Upper lobe of right lung (tissue), 1 donor: ENCODE measurements at regions not wholly inside any gene's neighbourhood (a gene's known extent, or its start where the extent isn't known, plus 50 kb on each side); places are given as distances from the start of the nearest gene placed in this dataset.

Experiments
- ATAC-seq: fragments of 200-7000 bp; cut with Tn5 transposase; one replicate; pipeline ENCODE4 v1.9.1; 2020; ENCODE audit warnings: mild to moderate bottlenecking, moderate library complexity
- DNase-seq: peaks from one replicate; pipeline ENCODE4 v3.0.0-alpha.2; 2020
- H3K27ac ChIP-seq: fragments of 200-600 bp; one replicate; pipeline ENCODE4 v1.8.0; 2022
- H3K27me3 ChIP-seq: fragments of 200-600 bp; one replicate; pipeline ENCODE4 v1.8.0; 2022; ENCODE audit warnings: mild to moderate bottlenecking
- H3K36me3 ChIP-seq: fragments of 200-600 bp; one replicate; pipeline ENCODE4 v1.8.0; 2022
- H3K4me1 ChIP-seq: fragments of 200-600 bp; one replicate; pipeline ENCODE4 v1.8.0; 2022
- H3K4me3 ChIP-seq: fragments of 200-600 bp; one replicate; pipeline ENCODE4 v1.8.0; 2022; ENCODE audit warnings: mild to moderate bottlenecking
- H3K9me3 ChIP-seq: fragments of 200-600 bp; one replicate; pipeline ENCODE4 v1.8.0; 2022
- CTCF ChIP-seq: fragments of 200-600 bp; IDR thresholded peaks from one replicate; pipeline ENCODE4 v1.8.0; 2022; ENCODE audit warnings: antibody characterized with exemption
- intact Hi-C: fragments of 100-400 bp; cut with DNase I; formaldehyde crosslinking; loops from one replicate; pipeline ENCODE4 v1.11.0; 2022
- donor health status: DM: no; HTN: yes; CAD: no; lungs with severe emphysema.

GRCh38 chr2:82811946-82812345 is 1647.1 kb downstream of the SUCLG1 start:
- no peak overlapping the region for H3K4me3 ChIP-seq
- H3K27ac ChIP-seq = no peak overlapping the region
- no peaks in the 10 kb centered on the region for H3K9me3 ChIP-seq
- TF ChIP-seq CTCF = no peak
- H3K36me3 ChIP-seq = no peaks in the 10 kb centered on the region
- DNase-seq (no peak), ATAC-seq (no peak)
- intact Hi-C loops = no loop called here
- H3K27me3 ChIP-seq = no peaks in the 10 kb centered on the region
- H3K4me1 ChIP-seq = no peaks in the 10 kb centered on the region

DNA sequence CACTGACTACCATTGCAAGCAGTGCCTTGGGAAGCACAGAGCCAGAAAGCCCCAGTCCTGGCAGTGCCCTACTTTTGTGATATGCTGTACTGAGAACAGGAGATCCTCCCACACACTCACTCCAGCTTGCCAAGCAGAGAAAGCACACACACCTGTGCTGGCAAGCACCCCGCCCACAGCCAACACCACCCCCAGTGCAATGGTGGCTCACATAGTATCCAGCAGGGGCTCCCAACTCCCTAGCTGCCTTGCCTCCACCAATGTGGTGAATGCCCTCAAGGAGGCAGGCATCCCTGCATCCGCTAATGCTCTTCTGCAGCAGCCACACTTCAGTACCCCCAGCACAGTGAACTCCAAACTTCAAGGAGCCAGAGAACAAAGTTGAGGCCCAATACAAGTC is 1655.8 kb downstream of the SUCLG1 start:
- ATAC-seq (no peak), DNase-seq (no peak)
- H3K4me3 ChIP-seq = no peak overlapping the region
- H3K27me3 ChIP-seq = no peaks in the 10 kb centered on the region
- H3K27ac ChIP-seq = no peak overlapping the region
- no peaks in the 10 kb centered on the region for H3K36me3 ChIP-seq
- TF ChIP-seq CTCF = no peak
- H3K9me3 ChIP-seq = peaks cover 14% of the 10 kb centered on the region
- no peaks in the 10 kb centered on the region for H3K4me1 ChIP-seq
- intact Hi-C loops = no loop called here

- Histone ChIP-seq H3K4me1 (no peaks in the 10 kb centered on the region), H3K9me3 (no peaks in the 10 kb centered on the region), H3K36me3 (no peaks in the 10 kb centered on the region), H3K27ac (no peak overlapping the region), H3K27me3 (no peaks in the 10 kb centered on the region), H3K4me3 (no peak overlapping the region)
- ATAC-seq (no peak), DNase-seq (no peak)
- intact Hi-C loops = no loop called here
- no peak for TF ChIP-seq CTCF
Measured at GRCh38 chr2:82797469-82797868, 1661.6 kb downstream of the SUCLG1 start.

- ATAC-seq (no peak), DNase-seq (no peak)
- Histone ChIP-seq H3K27ac (no peak overlapping the region), H3K9me3 (no peaks in the 10 kb centered on the region), H3K4me3 (no peak overlapping the region), H3K4me1 (no peaks in the 10 kb centered on the region), H3K27me3 (no peaks in the 10 kb centered on the region), H3K36me3 (no peaks in the 10 kb centered on the region)
- TF ChIP-seq CTCF = no peak
- intact Hi-C loops = no loop called here
Measured at GRCh38 chr2:82796132-82796531, 1662.9 kb downstream of the SUCLG1 start.

DNA sequence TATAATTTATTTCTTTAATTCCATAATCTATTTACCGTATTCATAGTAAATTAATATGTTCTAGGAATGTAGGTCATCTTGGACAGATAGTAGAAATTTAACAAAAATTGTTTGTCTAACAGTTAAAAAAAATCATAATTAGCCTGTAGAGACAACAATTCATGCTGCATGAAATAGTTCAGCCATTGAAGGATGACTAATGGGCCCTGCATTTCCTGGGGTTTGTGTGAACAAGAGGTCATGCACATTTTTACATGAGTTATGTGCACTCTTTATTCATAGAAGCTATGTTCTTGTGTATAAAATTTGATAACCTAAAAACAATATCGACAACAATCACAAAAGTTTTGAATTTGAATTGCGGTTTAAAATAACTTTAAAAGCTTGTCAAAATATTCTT is 1663.6 kb downstream of the SUCLG1 start:
- Histone ChIP-seq H3K4me3 (no peak overlapping the region), H3K27me3 (no peaks in the 10 kb centered on the region), H3K36me3 (no peaks in the 10 kb centered on the region), H3K27ac (no peak overlapping the region), H3K9me3 (no peaks in the 10 kb centered on the region), H3K4me1 (no peaks in the 10 kb centered on the region)
- ATAC-seq = no peak
- no peak for DNase-seq
- TF ChIP-seq CTCF = no peak
- intact Hi-C loops = no loop called here

- ATAC-seq = no peak
- intact Hi-C loops = no loop called here
- no peak for TF ChIP-seq CTCF
- Histone ChIP-seq H3K9me3 (no peaks in the 10 kb centered on the region), H3K4me3 (no peak overlapping the region), H3K36me3 (no peaks in the 10 kb centered on the region), H3K4me1 (no peaks in the 10 kb centered on the region), H3K27me3 (no peaks in the 10 kb centered on the region), H3K27ac (no peak overlapping the region)
- DNase-seq = no peak
Measured at GRCh38 chr2:82793711-82794435, 1665.2 kb downstream of the SUCLG1 start.
